H1 (cell line): ENCODE measurements at regions not wholly inside any gene's neighbourhood (a gene's known extent, or its start where the extent isn't known, plus 50 kb on each side); places are given as distances from the start of the nearest gene placed in this dataset.

Source experiments
- KDM5A ChIP-seq: fragments of 200-600 bp; IDR thresholded peaks from 2 replicates; pipeline ENCODE4 v1.7.1; 2012; ENCODE audit warnings: mild to moderate bottlenecking, low read length, inconsistent platforms, mixed read lengths
- SRF ChIP-seq: IDR thresholded peaks from 2 replicates; pipeline ENCODE4 v1.6.1; 2011; ENCODE audit warnings: mild to moderate bottlenecking, low read depth, low read length, moderate library complexity

DNA sequence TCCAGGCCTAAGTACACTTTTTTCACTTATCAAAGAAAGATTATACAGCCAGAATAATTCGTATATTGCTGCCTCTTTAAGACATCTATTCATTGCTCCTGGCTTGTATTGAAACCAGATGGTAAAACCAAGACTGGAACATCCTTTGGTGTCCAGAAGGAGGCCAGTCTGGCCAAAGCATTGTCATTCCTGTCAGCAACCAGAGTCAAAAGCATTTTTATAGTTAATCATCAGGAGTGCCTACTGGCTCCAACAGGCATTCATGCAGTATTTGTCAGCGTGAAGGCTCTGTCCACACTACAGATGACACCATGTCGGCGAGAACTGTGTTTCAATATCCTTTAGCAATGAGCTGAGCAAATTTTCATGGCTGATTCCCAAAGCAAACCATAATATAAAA lies 118.0 kb upstream of the G2E3 start (continued):
- no peak for TF ChIP-seq SRF
- TF ChIP-seq KDM5A, result no peak
